ENCODE measurements at regions not wholly inside any gene's neighbourhood (a gene's known extent, or its start where the extent isn't known, plus 50 kb on each side); places are given as distances from the start of the nearest gene placed in this dataset.

DNA sequence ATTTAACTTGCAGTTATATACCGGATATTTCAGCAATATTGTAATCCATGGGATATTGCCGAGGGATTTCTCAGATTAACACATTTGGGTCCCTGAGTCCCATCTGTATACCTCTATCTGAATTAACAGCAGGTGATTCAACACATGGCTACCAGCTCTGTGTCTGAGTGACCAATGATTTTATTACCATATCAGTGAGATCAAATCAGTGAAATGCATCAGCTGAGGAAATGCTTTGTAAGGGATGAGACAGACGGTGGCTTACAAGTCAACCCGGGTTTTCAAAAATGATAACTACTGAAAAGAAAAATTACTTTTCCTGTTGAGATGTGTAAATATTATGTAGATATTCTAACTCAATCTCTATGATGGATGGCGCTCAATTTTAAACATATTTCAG lies 504.1 kb upstream of the PKN2 start:
- no peak for ATAC-seq
- TF ChIP-seq ZFP30 (CRISPR knock-in tag; IDR thresholded peaks at IDR 0.05): no peak
- TF ChIP-seq OSR1 (CRISPR knock-in tag; IDR thresholded peaks at IDR 0.05): no peak
- no peak for TF ChIP-seq ARNTL (CRISPR knock-in tag; IDR thresholded peaks at IDR 0.05; ENCODE audit: borderline replicate concordance, low read depth)
- no peak for TF ChIP-seq PPARA (CRISPR knock-in tag; IDR thresholded peaks at IDR 0.05; ENCODE audit: borderline replicate concordance)
- TF ChIP-seq, protein P1, sequence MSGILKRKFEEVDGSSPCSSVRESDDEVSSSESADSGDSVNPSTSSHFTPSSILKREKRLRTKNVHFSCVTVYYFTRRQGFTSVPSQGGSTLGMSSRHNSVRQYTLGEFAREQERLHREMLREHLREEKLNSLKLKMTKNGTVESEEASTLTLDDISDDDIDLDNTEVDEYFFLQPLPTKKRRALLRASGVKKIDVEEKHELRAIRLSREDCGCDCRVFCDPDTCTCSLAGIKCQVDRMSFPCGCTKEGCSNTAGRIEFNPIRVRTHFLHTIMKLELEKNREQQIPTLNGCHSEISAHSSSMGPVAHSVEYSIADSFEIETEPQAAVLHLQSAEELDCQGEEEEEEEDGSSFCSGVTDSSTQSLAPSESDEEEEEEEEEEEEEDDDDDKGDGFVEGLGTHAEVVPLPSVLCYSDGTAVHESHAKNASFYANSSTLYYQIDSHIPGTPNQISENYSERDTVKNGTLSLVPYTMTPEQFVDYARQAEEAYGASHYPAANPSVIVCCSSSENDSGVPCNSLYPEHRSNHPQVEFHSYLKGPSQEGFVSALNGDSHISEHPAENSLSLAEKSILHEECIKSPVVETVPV (CRISPR knock-in tag; IDR thresholded peaks at IDR 0.05): no peak
- no peak for TF ChIP-seq ESRRG (CRISPR knock-in tag; IDR thresholded peaks at IDR 0.05)
- no peak for TF ChIP-seq CSDC2 (CRISPR knock-in tag; IDR thresholded peaks at IDR 0.05)
- TF ChIP-seq, protein P2, sequence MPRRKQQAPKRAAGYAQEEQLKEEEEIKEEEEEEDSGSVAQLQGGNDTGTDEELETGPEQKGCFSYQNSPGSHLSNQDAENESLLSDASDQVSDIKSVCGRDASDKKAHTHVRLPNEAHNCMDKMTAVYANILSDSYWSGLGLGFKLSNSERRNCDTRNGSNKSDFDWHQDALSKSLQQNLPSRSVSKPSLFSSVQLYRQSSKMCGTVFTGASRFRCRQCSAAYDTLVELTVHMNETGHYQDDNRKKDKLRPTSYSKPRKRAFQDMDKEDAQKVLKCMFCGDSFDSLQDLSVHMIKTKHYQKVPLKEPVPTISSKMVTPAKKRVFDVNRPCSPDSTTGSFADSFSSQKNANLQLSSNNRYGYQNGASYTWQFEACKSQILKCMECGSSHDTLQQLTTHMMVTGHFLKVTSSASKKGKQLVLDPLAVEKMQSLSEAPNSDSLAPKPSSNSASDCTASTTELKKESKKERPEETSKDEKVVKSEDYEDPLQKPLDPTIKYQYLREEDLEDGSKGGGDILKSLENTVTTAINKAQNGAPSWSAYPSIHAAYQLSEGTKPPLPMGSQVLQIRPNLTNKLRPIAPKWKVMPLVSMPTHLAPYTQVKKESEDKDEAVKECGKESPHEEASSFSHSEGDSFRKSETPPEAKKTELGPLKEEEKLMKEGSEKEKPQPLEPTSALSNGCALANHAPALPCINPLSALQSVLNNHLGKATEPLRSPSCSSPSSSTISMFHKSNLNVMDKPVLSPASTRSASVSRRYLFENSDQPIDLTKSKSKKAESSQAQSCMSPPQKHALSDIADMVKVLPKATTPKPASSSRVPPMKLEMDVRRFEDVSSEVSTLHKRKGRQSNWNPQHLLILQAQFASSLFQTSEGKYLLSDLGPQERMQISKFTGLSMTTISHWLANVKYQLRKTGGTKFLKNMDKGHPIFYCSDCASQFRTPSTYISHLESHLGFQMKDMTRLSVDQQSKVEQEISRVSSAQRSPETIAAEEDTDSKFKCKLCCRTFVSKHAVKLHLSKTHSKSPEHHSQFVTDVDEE (CRISPR knock-in tag; IDR thresholded peaks at IDR 0.05): no peak

DNA sequence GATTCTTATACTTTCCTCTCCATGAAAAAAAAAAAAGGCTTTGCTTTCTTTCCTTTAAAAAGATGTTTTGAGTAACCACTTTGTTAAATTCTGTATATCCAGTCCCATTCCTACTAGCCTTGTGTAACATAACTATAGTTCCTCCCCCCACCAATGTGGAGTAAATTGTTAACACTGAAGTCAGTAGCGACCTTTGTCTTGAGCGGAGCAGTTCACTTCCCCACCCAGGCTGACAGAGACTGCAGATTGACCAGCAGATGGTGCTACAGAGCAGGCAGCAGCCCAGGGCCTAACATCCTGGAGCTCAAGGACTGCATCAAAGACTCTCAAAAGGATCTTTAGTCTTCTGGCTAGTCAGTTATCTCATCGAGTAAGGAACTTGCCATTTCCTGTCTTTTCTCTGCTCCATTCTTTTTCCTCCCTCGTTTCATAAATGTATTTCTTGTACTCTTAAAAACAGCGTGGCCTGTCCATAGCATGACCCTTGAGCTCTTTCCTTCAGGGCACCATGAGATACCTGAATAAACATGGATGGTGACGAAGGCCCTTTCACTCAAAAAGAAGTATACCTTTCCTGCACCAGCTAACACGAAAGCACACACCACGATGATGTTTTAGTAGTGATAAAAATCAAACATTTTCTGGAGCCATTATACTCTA lies 503.5 kb upstream of the PKN2 start:
- no peak for TF ChIP-seq ZFP3 (CRISPR knock-in tag; IDR thresholded peaks at IDR 0.05)
- no peak for TF ChIP-seq ESRRG (CRISPR knock-in tag; IDR thresholded peaks at IDR 0.05)
- no peak for TF ChIP-seq ZC3H10 (CRISPR knock-in tag; IDR thresholded peaks at IDR 0.05)
- TF ChIP-seq RARB (CRISPR knock-in tag; IDR thresholded peaks at IDR 0.05): no peak
- no peak for TF ChIP-seq ZFP30 (CRISPR knock-in tag; IDR thresholded peaks at IDR 0.05)
- no peak for TF ChIP-seq CSDC2 (CRISPR knock-in tag; IDR thresholded peaks at IDR 0.05)
- no peak for TF ChIP-seq ZNF70 (CRISPR knock-in tag; IDR thresholded peaks at IDR 0.05)
- no peak for TF ChIP-seq OSR1 (CRISPR knock-in tag; IDR thresholded peaks at IDR 0.05)
- no peak for TF ChIP-seq TCF4 (CRISPR knock-in tag; IDR thresholded peaks at IDR 0.05; ENCODE audit: borderline replicate concordance)
- TF ChIP-seq, protein P2 (CRISPR knock-in tag; IDR thresholded peaks at IDR 0.05): no peak

DNA sequence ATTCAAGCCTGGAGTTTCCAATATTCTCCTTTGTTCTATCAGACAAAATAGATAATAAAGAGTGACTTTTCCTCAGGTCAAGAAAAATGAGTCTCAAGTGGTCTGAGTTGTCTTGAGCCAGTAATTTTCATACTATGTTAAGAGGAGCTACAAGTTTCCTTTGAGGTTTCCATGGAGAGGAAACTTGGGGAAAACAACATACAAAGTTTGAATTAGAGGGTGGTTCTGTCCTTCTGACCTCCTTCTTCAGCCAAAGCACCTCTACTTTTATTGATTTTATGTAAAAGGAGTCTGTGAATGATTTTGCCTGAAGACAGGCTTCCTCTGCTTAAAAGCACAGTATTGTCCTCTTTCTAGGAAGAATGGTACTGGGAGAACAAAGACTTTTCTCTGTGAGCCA lies 497.2 kb upstream of the PKN2 start:
- ATAC-seq: no peak

More for the DNA sequence above, 503.5 kb upstream of the PKN2 start:
- peak; percentile 99 for ATAC-seq

More for the DNA sequence above, 497.2 kb upstream of the PKN2 start:
- TF ChIP-seq TOX (CRISPR knock-in tag; IDR thresholded peaks at IDR 0.05; ENCODE audit: borderline replicate concordance) (no peak), PPARA (CRISPR knock-in tag; IDR thresholded peaks at IDR 0.05; ENCODE audit: borderline replicate concordance) (no peak), TCF4 (CRISPR knock-in tag; IDR thresholded peaks at IDR 0.05; ENCODE audit: borderline replicate concordance) (no peak), ZNF70 (CRISPR knock-in tag; IDR thresholded peaks at IDR 0.05) (no peak), CSDC2 (CRISPR knock-in tag; IDR thresholded peaks at IDR 0.05) (no peak)
- TF ChIP-seq, protein P1 (CRISPR knock-in tag; IDR thresholded peaks at IDR 0.05): no peak
- TF ChIP-seq, protein P3, sequence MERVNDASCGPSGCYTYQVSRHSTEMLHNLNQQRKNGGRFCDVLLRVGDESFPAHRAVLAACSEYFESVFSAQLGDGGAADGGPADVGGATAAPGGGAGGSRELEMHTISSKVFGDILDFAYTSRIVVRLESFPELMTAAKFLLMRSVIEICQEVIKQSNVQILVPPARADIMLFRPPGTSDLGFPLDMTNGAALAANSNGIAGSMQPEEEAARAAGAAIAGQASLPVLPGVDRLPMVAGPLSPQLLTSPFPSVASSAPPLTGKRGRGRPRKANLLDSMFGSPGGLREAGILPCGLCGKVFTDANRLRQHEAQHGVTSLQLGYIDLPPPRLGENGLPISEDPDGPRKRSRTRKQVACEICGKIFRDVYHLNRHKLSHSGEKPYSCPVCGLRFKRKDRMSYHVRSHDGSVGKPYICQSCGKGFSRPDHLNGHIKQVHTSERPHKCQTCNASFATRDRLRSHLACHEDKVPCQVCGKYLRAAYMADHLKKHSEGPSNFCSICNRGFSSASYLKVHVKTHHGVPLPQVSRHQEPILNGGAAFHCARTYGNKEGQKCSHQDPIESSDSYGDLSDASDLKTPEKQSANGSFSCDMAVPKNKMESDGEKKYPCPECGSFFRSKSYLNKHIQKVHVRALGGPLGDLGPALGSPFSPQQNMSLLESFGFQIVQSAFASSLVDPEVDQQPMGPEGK (CRISPR knock-in tag; IDR thresholded peaks at IDR 0.05; ENCODE audit: borderline replicate concordance): no peak
